Lung (tissue), 11 donors: ENCODE measurements at regions not wholly inside any gene's neighbourhood (a gene's known extent, or its start where the extent isn't known, plus 50 kb on each side); places are given as distances from the start of the nearest gene placed in this dataset.

Experiments
- ATAC-seq: fragments of 200-7000 bp; cut with Tn5 transposase; one replicate; pipeline ENCODE4 v1.9.1; 2020; ENCODE audit warnings: moderate number of reproducible peaks; ENCODE audit not compliant: insufficient read depth, low FRiP score
- DNase-seq, 3 donors: peaks; one replicate each; pipeline ENCODE4 v3.0.0-alpha.2; 2013 to 2017
- H3K27ac ChIP-seq, 2 donors: one replicate each; pipeline ENCODE4 v1.5.1; 2013; ENCODE audit warnings: mild to moderate bottlenecking in 2 of 2, moderate library complexity in 2 of 2, control low read depth in 1 of 2, inconsistent platforms in 1 of 2, low read depth in 1 of 2, low read length in 1 of 2
- H3K27me3 ChIP-seq, 3 donors: one replicate each; pipeline ENCODE4 v1.5.1; 2013; ENCODE audit warnings: low read length in 2 of 3; ENCODE audit not compliant: control insufficient read depth in 3 of 3, insufficient read depth in 3 of 3
- H3K36me3 ChIP-seq, 4 donors: one replicate each; pipeline ENCODE4 v1.5.1; 2013; ENCODE audit warnings: low read length in 4 of 4, mild to moderate bottlenecking in 1 of 4, moderate library complexity in 1 of 4; ENCODE audit not compliant: control insufficient read depth in 4 of 4, insufficient read depth in 4 of 4
- H3K4me1 ChIP-seq, 5 donors: one replicate each; pipeline ENCODE4 v1.5.1; 2013; ENCODE audit warnings: low read length in 5 of 5, mild to moderate bottlenecking in 2 of 5, moderate library complexity in 1 of 5; ENCODE audit not compliant: control insufficient read depth in 5 of 5, insufficient read depth in 5 of 5
- H3K4me3 ChIP-seq: one replicate; pipeline ENCODE4 v1.5.1; 2013; ENCODE audit warnings: mild to moderate bottlenecking, control low read depth, moderate library complexity
- H3K9ac ChIP-seq, 2 donors: one replicate each; pipeline ENCODE4 v1.5.1; 2013; ENCODE audit warnings: low read length in 2 of 2, control low read depth in 1 of 2; ENCODE audit not compliant: insufficient read depth in 1 of 2
- H3K9me3 ChIP-seq, 4 donors: one replicate each; pipeline ENCODE4 v1.5.1; 2013; ENCODE audit warnings: low read length in 3 of 4, mild to moderate bottlenecking in 1 of 4, moderate library complexity in 1 of 4; ENCODE audit not compliant: control insufficient read depth in 4 of 4, insufficient read depth in 3 of 4
- WGBS, 2 donors: extraction: QIAGEN DNeasy Blood & Tissue Kit; methylation state at CpG; one replicate each; pipeline ENCODE4 v1.1.7; 2013; 5-methylcytosine and 5-hydroxymethylcytosine counted together
- TF ChIP-seq, protein P1 (sequence below): IDR thresholded peaks from 2 replicates; pipeline ENCODE4 v1.5.1; 2012; ENCODE audit warnings: mild to moderate bottlenecking; ENCODE audit errors: control extremely low read depth, extremely low read depth
- donor health status: control.
- donor health status: control.
- donor health status: Bipolar disorder and iron deficiency.
- donor health status: healthy.
- donor health status: DM: yes; HTN: yes; CAD: no.

DNA sequence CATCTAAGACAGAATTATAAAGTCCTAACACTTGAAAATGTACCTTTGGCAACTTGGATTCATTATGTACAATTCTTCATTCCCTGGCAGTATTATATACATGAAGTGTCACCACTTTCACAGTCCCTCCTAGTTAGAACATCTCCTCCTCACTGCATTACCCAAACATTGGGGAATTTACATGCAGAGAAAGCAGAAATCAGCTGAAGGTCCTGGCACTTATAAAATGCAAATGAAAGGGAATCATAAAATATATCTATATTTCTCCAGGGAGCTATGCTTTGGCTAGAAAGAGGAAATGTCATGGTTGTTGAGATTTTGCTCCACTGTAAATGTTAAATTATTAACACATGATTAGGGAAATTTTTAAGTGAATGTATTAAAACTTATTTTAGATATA, 835.6 kb upstream of the SLIT2 start:
- no peaks in the 10 kb centered on the region for H3K36me3 ChIP-seq
- no peak overlapping the region for H3K4me3 ChIP-seq
- no peaks in the 10 kb centered on the region for H3K4me1 ChIP-seq
- no peak for ATAC-seq
- DNase-seq, result no peak
- H3K9ac ChIP-seq, result no peak overlapping the region
- TF ChIP-seq, protein P1, sequence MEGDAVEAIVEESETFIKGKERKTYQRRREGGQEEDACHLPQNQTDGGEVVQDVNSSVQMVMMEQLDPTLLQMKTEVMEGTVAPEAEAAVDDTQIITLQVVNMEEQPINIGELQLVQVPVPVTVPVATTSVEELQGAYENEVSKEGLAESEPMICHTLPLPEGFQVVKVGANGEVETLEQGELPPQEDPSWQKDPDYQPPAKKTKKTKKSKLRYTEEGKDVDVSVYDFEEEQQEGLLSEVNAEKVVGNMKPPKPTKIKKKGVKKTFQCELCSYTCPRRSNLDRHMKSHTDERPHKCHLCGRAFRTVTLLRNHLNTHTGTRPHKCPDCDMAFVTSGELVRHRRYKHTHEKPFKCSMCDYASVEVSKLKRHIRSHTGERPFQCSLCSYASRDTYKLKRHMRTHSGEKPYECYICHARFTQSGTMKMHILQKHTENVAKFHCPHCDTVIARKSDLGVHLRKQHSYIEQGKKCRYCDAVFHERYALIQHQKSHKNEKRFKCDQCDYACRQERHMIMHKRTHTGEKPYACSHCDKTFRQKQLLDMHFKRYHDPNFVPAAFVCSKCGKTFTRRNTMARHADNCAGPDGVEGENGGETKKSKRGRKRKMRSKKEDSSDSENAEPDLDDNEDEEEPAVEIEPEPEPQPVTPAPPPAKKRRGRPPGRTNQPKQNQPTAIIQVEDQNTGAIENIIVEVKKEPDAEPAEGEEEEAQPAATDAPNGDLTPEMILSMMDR, result no peak
- no peak overlapping the region for H3K27ac ChIP-seq
- no peaks in the 10 kb centered on the region for H3K27me3 ChIP-seq
- H3K9me3 ChIP-seq, result no peaks in the 10 kb centered on the region

DNA sequence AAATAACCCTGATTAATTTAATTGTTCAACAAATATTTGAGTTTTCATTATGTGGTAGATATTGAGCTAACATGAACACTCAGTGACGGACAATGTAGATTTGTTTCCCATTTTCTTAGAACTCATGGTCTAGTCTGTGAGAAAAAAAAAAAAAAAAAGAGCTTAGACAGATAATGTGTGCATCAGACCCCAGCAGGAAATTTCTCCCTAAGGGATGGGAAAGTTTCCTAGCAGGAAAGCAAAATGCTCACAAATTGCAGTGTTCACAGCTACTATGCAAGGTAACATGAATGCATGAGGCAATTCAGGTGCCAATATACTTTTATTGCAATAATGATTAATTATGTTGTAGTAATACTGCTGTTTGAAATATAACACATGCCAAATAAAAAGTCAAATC, 843.2 kb upstream of the SLIT2 start:
- Histone ChIP-seq H3K9me3 (no peaks in the 10 kb centered on the region), H3K9ac (no peak overlapping the region), H3K4me3 (no peak overlapping the region), H3K36me3 (no peaks in the 10 kb centered on the region), H3K4me1 (no peaks in the 10 kb centered on the region), H3K27me3 (no peaks in the 10 kb centered on the region), H3K27ac (no peak overlapping the region)
- ATAC-seq (no peak), DNase-seq (no peak)
- TF ChIP-seq, protein P1, result no peak
- 52 to 89% methylated on average over 1 of the region's 1 CpG for WGBS, 2 donors

- Histone ChIP-seq H3K4me1 (no peaks in the 10 kb centered on the region), H3K4me3 (no peak overlapping the region), H3K9me3 (no peaks in the 10 kb centered on the region), H3K9ac (no peak overlapping the region), H3K27me3 (no peaks in the 10 kb centered on the region), H3K36me3 (no peaks in the 10 kb centered on the region), H3K27ac (no peak overlapping the region)
- TF ChIP-seq, protein P1, result no peak
- no peak for ATAC-seq
- no peak for DNase-seq
Measured at GRCh38 chr4:19406789-19407188, 844.9 kb upstream of the SLIT2 start.

DNA sequence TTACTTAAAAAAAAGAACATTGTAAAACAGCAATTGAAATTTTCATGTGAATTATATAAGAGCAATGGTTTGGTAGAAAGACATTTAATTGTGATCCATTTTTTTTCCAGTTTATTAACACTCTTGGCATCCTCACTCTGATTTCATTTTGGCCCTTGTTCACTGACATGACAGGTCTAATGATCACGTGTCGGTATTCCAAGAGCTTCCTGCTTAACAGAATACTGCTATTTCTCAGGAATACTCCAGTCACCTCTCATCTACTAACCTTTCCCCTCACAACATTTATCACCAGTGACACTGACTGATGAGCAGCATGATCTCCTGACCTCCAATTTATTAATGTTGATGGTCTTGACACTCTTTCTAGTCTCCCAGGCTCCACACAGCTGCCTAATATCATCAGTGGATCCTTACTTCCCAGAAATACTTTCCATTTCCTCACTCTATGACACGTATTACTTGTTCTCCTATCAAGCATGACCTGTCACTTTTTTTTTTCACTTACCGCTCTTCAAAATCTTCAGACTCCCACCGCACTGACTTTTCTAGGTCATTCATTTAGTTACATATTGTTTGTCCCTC, 847.8 kb upstream of the SLIT2 start:
- Histone ChIP-seq H3K36me3 (no peaks in the 10 kb centered on the region), H3K27ac (no peak overlapping the region), H3K9ac (no peak overlapping the region), H3K4me1 (no peaks in the 10 kb centered on the region), H3K4me3 (no peak overlapping the region), H3K9me3 (no peaks in the 10 kb centered on the region), H3K27me3 (no peaks in the 10 kb centered on the region)
- WGBS, 2 donors, result 50 to 69% methylated on average over 5 of the region's 5 CpGs
- DNase-seq (no peak), ATAC-seq (no peak)
- TF ChIP-seq, protein P1, result no peak
